ENCODE measurements at regions not wholly inside any gene's neighbourhood (a gene's known extent, or its start where the extent isn't known, plus 50 kb on each side); places are given as distances from the start of the nearest gene placed in this dataset.

- Histone ChIP-seq H3K27ac (no peak overlapping the region), H3K9me3 (no peaks in the 10 kb centered on the region), H3K36me3 (no peaks in the 10 kb centered on the region), H3K27me3 (no peaks in the 10 kb centered on the region), H3K4me3 (no peak overlapping the region), H3K4me1 (no peaks in the 10 kb centered on the region)
- TF ChIP-seq POLR2A (IDR thresholded peaks at IDR 0.05), result no peak
- no peak for TF ChIP-seq CTCF (IDR thresholded peaks at IDR 0.05)
- WGBS, 4 donors, result 82 to 95% (median 87%) methylated on average over 7 of the region's 7 CpGs
- ATAC-seq (no peak), DNase-seq (no peak)
- intact Hi-C loops (cut with DNase I), result loop anchor here in 2 of 10 donors (10.0 kb wide), 2 partner anchors 207 to 217 kb away; partner anchors contain the start of gene KCNJ6 (in 1 of the 2)
Observed at GRCh38 chr21:38121888-38122720, 134.7 kb upstream of the KCNJ15 start.

DNA sequence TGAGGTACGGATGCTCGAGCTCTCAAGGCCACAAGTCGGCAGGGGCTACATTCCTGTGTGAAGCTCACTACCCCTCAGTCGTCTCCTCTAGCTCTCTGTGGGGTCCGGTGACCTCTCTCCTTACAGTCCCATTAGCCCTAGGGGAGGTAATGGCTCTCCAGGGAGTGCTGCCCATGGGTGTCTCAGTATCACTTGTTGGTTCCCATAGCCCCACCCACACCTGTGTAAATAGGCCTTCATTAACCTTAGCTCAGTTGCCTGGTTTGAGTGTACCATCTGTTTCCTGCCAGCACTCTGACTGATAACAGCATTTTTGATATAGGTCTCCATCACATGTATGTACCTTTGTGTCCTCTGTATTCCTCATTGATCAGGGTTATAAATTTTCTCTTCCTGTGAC lies 133.2 kb upstream of the KCNJ15 start:
- Histone ChIP-seq H3K27ac (no peak overlapping the region), H3K27me3 (no peaks in the 10 kb centered on the region), H3K36me3 (no peaks in the 10 kb centered on the region), H3K4me3 (no peak overlapping the region), H3K4me1 (no peaks in the 10 kb centered on the region), H3K9me3 (no peaks in the 10 kb centered on the region)
- intact Hi-C loops (cut with DNase I), result loop anchor here in 2 of 10 donors (10.0 kb wide), 2 partner anchors 209 to 219 kb away; partner anchors contain the start of gene KCNJ6 (in 1 of the 2)
- 89 to 94% (median 90%) methylated on average over 5 of the region's 5 CpGs for WGBS, 4 donors
- ATAC-seq, result no peak
- TF ChIP-seq CTCF (IDR thresholded peaks at IDR 0.05) (no peak), POLR2A (IDR thresholded peaks at IDR 0.05) (no peak)
- no peak for DNase-seq

GRCh38 chr21:38126666-38127303 lies 130.0 kb upstream of the KCNJ15 start:
- Histone ChIP-seq H3K36me3 (no peaks in the 10 kb centered on the region), H3K27ac (no peak overlapping the region), H3K4me3 (no peak overlapping the region), H3K9me3 (no peaks in the 10 kb centered on the region), H3K4me1 (no peaks in the 10 kb centered on the region), H3K27me3 (peaks cover 0 to 12% (median 0%) of the 10 kb centered on the region in 9 donors)
- intact Hi-C loops (cut with DNase I), result loop anchor here in 9 of 10 donors (1.0 to 10.0 kb wide), 6 partner anchors 209 to 414 kb away; partner anchors contain the start of gene KCNJ6 (in 3 of the 9)
- ATAC-seq, result peak in 3 of 4 donors; percentile 57 to 72 (median 68)
- TF ChIP-seq POLR2A (IDR thresholded peaks at IDR 0.05) (no peak), CTCF (IDR thresholded peaks at IDR 0.05) (peak; percentile 41 to 75 (median 64))
- peak; percentile 23 to 56 (median 39) for DNase-seq
- WGBS, 4 donors, result 29 to 32% (median 31%) methylated on average over 8 of the region's 8 CpGs

DNA sequence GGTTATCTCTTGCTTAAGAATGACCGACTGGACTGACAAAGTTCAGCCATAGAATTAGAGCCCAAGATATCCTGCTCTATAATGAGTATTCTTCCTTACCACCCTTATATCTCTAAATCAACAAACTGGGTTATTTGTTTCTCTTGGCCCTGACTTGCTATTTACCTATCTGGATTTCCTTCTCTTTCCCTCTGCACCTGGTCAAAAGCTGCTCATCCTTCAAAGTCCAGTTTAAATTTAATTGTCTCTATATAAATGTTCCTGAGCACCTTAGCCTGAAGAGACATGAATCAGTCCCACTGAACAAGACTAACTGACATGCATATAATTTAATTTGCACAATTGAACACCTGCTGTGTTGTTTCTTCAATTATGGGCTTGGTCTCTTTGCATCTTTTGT lies 127.1 kb upstream of the KCNJ15 start:
- no peak overlapping the region for H3K4me3 ChIP-seq
- H3K27ac ChIP-seq, result no peak overlapping the region
- H3K36me3 ChIP-seq, result no peaks in the 10 kb centered on the region
- WGBS, 4 donors, result 47 to 64% (median 58%) methylated on average over 1 of the region's 1 CpG
- no peaks in the 10 kb centered on the region for H3K4me1 ChIP-seq
- no peak for DNase-seq
- intact Hi-C loops (cut with DNase I), result loop anchor here in 9 of 10 donors (5.0 to 10.0 kb wide), 5 partner anchors 212 to 417 kb away; partner anchors contain the start of gene KCNJ6 (in 3 of the 9)
- ATAC-seq, result no peak
- no peak for TF ChIP-seq CTCF (IDR thresholded peaks at IDR 0.05)
- no peak for TF ChIP-seq POLR2A (IDR thresholded peaks at IDR 0.05)
- no peaks in the 10 kb centered on the region for H3K9me3 ChIP-seq
- peaks cover 0 to 23% (median 0%) of the 10 kb centered on the region in 9 donors for H3K27me3 ChIP-seq

Data from heart left ventricle (tissue), 16 donors.